ENCODE measurements at regions not wholly inside any gene's neighbourhood (a gene's known extent, or its start where the extent isn't known, plus 50 kb on each side); places are given as distances from the start of the nearest gene placed in this dataset.
"Not testable (repeated sequence)": the region's sequence is repeated elsewhere in the genome, so short reads cannot be mapped to it uniquely, and the experiment has no call there.

DNA sequence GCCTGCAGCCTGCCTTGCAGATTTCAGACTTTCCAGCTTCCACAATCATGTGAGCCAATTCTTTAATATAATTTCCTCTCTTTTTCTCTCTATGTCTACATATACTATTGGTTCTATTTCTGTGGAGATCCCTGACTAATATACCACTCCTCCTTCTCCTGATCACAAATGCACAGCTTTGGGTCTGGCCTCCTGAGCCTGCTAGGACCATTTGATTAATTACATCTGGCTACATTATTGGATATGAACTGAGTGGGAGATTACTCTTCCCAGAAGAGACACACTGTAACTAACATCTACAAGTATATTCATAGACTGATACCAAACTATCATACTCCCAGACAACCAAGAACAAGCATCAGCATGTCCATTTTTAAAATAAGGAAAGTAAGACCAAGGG is 188.9 kb upstream of the LMCD1 start:
- no peak for DNase-seq (ENCODE audit: low read depth)

DNA sequence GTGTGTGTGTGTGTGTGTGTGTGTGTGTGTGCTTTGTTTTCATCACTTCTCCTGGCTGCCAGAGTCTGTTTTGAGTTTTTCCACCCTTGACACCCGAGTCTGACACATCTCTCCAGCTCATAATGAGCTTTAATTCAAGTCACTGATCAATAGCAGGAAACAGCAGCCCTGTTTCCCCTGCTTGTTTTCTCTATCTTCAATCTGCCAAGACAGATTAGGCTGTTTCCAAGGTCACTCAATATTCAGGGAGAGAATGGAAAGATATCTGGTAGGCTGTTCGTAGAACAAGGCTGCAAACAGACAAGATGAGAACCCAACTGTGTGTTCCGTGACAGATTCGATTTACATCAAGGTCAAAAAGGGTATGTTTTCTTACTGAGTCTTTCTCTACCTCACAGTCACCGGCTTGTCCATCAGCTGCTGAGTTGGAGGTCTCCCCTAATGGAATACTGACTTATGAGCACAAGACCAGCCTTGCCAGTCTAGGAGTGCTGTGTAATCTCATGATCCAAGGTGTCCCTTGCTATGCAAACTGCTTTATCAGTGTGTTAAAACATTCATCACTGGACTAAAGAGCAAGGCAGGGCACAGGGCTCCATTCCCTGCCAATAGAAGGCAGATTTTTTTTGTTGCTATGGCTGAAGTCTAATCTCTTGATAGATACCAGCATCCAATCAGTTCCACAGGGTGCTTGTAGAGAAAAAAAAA is 187.9 kb upstream of the LMCD1 start:
- DNase-seq (ENCODE audit: low read depth), result no peak

DNA sequence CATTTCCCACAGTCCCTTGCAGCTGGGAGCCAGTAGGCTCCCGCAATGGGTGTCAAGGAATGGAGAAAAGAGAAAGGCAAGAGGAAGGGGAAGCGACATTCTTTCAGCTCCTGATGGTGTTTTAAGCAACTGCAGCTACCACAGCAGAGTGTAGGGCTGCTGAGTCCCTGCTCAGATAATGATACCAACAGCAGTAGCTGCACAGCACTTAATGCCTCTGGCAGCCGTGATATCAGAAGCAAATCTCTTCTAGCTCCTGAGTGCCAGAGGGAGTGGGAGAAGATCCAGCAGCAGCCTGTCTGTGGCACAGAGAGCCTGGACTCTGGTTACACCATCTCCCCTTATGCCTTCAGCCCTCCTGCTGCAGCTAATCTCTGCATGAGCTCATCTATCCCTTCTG is 186.1 kb upstream of the LMCD1 start:
- DNase-seq (ENCODE audit: low read depth), result not testable (repeated sequence)

DNA sequence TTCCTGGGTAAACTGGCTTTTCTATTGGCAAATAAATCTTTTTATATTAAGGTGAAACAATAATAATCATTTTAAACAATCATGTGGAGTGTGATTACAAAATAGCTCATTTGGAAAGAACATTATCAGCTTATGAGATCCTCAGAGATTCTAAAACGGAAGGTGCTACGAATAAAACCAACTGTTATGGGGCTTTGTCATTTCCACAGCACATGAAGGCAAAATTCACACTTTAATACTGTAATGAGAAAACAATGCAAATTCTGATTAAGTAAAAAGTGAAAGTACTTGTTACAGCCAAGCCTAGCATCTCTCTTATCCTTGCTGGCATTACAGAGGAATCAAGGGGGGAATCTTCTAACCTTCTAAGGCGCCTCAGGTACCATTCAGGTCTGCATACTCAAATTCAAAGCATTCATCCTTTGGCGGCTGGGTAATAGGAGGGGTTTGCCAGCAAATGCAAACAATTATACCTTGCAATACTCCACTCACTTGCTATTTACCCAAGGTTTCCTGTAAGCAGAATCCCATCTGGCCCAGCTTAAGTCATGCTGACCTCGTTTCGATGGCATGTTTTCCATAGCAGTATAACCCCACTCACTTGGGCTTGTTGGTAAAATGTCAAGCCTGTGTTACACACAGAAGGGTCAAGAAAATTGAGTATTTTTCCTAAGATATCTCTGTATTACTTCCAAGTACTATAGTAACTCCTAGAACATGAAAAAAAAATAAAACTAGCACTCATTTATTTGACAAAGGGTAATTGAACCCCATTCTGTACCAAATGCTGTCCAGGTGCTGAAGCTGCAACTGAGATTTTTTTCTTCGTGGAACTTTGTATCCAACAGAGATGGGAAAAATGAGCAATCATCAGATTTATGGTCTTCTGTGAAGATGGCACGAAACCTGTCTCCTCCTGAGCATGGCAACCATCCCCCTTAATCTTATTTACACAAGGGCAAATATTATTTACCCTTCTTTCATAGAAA is 183.7 kb upstream of the LMCD1 start:
- DNase-seq (ENCODE audit: low read depth), result no peak

DNA sequence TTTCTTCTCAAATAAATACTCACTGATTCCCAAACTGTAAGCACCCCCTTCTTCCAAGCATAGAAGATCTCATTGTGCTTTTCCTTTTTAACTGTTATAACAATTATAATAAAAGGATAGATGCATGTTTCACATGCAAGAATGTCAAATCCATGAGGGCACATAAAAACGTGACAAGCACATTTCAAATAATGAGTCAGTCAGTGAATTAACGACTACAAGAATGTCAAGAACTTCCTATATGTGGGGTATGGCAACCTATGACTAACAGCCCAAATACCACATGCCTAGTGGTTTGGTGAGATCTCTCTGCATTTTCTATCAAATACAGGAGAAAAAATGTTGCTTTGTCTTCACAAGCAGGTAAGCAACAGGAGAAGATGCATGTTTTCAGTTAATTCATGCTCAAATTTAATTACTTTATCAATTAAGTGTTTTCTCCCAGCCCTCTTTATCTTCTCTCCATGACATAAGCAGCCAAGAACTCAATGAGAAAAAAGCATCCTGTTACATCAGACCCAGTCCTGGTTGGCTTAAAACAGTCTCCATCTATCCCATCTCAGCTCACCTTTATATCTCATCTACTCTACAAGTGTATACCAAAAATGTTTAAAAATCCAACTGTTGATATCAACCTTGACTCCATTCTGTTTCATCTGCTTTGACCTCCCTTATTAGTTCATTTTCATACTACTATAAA is 181.5 kb upstream of the LMCD1 start:
- DNase-seq (ENCODE audit: low read depth), result peak; percentile 24

- no peak for DNase-seq (ENCODE audit: low read depth)
Observed at GRCh38 chr3:8320711-8321458, 180.7 kb upstream of the LMCD1 start.

DNA sequence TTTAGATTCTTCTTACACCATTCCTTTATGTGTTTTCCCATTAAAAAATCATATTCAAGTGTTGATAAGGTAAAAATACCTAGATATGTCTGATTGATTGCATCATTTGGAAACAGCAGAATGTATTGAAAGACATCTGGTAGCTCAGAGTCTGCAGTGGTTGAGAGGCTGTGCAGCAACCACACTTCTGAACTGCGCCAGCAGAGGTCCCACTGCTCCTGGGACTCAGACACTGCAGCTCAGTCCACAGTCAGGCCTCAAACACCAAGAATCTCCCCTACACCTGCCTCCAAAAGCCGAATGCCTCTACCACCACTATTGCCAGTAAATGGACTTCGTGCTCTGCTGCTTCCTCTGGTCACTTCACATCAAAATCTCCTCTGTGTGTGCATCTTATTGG is 176.9 kb upstream of the LMCD1 start:
- peak; percentile 16 for DNase-seq (ENCODE audit: low read depth)

GRCh38 chr3:8325306-8325705 is 176.3 kb upstream of the LMCD1 start:
- DNase-seq (ENCODE audit: low read depth), result no peak

GRCh38 chr3:8325833-8326232 is 175.8 kb upstream of the LMCD1 start:
- DNase-seq (ENCODE audit: low read depth), result not testable (repeated sequence)

- no peak for DNase-seq (ENCODE audit: low read depth)
Observed at GRCh38 chr3:8327739-8328138, 173.9 kb upstream of the LMCD1 start.

DNA sequence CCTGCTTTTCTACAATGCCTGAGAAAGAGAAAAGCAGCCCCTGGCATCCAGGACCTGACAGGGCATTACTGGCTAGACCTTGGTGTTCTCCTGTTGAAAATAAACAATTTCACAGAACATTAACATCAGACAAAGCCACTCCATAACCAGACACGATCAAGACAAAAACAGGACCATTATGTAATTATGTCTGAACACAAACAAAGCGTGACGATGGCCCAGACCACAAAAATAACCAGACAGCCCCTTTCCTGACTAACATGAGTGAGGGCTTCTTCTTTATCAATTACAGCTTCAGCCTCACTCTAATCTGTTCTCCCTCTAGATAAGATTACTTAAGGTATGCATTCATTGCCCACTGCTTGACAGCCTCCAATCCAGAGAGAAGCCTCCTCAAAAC is 172.7 kb upstream of the LMCD1 start:
- DNase-seq (ENCODE audit: low read depth), result no peak

DNA sequence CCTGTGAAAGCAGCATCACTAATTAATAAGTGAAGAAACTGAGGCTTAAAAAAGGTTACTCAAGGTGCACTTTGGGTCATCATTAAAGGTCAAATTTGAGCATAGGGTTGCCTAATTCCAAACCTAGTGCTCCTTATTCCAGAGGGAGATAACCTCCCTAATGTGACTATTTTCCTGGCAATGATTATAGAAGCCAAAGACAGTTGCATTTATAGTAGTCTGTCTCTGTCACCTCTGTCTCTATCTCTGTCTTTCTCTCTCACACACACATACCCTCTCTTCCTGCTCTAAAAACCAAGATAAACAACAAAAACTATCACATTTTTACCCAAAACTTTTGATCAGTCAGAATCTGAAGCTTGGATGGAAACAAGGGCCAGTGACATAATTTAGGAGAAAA is 172.0 kb upstream of the LMCD1 start:
- DNase-seq (ENCODE audit: low read depth), result no peak

GRCh38 chr3:8336456-8336855 is 165.2 kb upstream of the LMCD1 start:
- DNase-seq (ENCODE audit: low read depth), result no peak

DNA sequence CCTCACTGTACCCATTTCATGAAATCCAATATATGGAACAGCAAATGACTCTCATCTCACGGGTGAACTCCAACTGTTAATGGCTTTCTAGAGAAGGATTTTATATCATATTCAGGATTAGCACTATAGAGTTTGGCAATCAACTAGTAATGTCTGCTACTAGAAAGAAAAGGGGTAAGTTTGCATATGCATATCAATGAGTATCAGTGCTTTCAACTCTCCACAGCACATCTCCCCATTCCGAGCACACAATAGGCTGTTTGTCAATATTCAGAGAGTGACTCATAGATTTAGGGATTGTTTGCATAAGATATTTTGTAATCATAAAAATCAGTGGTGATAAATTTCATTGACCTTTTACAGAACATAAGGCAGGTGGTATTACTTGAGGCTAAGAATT is 163.2 kb upstream of the LMCD1 start:
- no peak for DNase-seq (ENCODE audit: low read depth)

GRCh38 chr3:8341821-8342247 is 159.8 kb upstream of the LMCD1 start:
- DNase-seq (ENCODE audit: low read depth), result no peak

GRCh38 chr3:8343058-8343457 is 158.6 kb upstream of the LMCD1 start:
- no peak for DNase-seq (ENCODE audit: low read depth)

DNA sequence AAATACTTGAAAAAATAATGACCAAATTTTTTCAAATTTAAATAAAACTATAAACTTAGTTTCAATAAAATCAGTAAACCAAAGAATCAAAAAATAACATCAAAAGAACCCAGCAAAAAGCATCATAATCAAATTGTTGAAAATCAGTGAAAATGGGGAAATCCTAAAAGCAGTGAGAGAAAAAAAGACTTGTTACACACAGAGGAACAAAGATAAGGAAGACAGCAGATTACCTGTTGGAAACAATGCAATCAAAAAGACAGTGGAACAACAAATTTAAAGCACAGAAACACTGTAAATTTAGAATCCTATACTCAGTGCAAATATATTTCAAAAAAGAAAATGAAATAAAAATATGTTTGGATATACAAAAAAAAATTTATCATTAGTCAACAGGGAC is 156.2 kb upstream of the LMCD1 start:
- DNase-seq (ENCODE audit: low read depth), result no peak

GRCh38 chr3:8348076-8348475 is 153.5 kb upstream of the LMCD1 start:
- no peak for DNase-seq (ENCODE audit: low read depth)

GRCh38 chr3:8352475-8352874 is 149.1 kb upstream of the LMCD1 start:
- DNase-seq (ENCODE audit: low read depth), result no peak

DNA sequence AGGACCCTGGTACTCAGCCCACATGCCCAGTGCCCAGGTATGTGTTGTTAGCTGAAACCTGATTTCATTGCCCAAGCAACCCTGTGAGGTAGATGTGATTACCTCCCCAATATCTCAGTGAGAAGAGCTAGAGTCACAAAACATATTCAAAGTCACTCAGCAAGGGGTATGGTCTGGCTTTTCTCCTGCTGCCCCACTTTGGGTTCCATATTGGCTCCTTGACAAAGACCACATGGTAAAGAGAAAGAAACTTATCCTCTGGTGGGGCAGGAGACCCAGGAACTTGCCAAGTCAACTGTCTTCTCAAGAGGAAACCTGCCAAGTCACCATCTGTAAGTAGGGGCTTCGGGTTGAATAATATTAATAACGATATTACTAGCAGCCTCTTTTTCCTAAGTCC is 148.3 kb upstream of the LMCD1 start:
- DNase-seq (ENCODE audit: low read depth), result no peak

- no peak for DNase-seq (ENCODE audit: low read depth)
Observed at GRCh38 chr3:8355346-8355745, 146.3 kb upstream of the LMCD1 start.

- not testable (repeated sequence) for DNase-seq (ENCODE audit: low read depth)
Observed at GRCh38 chr3:8356066-8356465, 145.6 kb upstream of the LMCD1 start.
